Chondrocyte (in vitro differentiated cells): ENCODE measurements at regions not wholly inside any gene's neighbourhood (a gene's known extent, or its start where the extent isn't known, plus 50 kb on each side); places are given as distances from the start of the nearest gene placed in this dataset.

Experiments used
- DNase-seq: peaks from one replicate; pipeline ENCODE4 v3.0.0; 2021; ENCODE audit warnings: mixed read lengths, low spot score
- H3K27ac Mint-ChIP-seq: one replicate; pipeline ENCODE4 v1.8.0; 2021; ENCODE audit warnings: mild to moderate bottlenecking, moderate library complexity, mixed read lengths; ENCODE audit not compliant: unreplicated experiment
- H3K27me3 Mint-ChIP-seq: 2 replicates; pipeline ENCODE4 v1.8.0; 2021; ENCODE audit warnings: low read depth, mixed read lengths
- H3K36me3 Mint-ChIP-seq: 2 replicates; pipeline ENCODE4 v1.8.0; 2021; ENCODE audit warnings: low read depth, mixed read lengths
- H3K4me1 Mint-ChIP-seq: 2 replicates; pipeline ENCODE4 v1.8.0; 2021; ENCODE audit warnings: low read depth, mild to moderate bottlenecking, mixed read lengths
- H3K4me3 Mint-ChIP-seq: one replicate; pipeline ENCODE4 v1.8.0; 2021; ENCODE audit warnings: mild to moderate bottlenecking, moderate library complexity, mixed read lengths; ENCODE audit not compliant: unreplicated experiment
- H3K9me3 Mint-ChIP-seq: 2 replicates; pipeline ENCODE4 v1.8.0; 2021; ENCODE audit warnings: low read depth, mixed read lengths
- TF ChIP-seq, protein P1 (sequence below): fragments of 200-600 bp; sonication (generic); IDR thresholded peaks from 2 replicates; pipeline ENCODE4 v1.5.0; 2021; ENCODE audit warnings: antibody characterized with exemption, mild to moderate bottlenecking, moderate library complexity

DNA sequence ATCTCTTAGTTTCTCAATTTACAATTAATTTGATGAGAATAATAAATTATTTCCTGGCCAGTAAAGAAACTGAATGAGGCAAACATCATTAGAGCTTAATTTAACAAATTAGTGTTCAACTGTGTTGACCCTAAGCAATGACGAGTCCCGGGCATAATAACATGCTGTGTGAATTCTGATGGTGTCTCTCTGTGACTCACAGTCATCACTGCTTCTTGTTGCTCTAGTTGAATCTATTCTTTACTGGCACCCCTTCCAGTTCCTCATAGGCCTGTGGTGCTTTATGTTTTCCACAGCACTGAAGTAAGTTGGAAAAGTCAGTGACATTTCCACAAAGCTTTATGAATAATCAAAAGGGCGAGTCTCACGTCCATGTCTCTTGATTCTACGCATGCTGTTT is 57.7 kb upstream of the SLC7A11 start:
- H3K4me3 Mint-ChIP-seq = no peak overlapping the region
- H3K36me3 Mint-ChIP-seq = no peaks in the 10 kb centered on the region
- no peak for DNase-seq
- TF ChIP-seq, protein P1, sequence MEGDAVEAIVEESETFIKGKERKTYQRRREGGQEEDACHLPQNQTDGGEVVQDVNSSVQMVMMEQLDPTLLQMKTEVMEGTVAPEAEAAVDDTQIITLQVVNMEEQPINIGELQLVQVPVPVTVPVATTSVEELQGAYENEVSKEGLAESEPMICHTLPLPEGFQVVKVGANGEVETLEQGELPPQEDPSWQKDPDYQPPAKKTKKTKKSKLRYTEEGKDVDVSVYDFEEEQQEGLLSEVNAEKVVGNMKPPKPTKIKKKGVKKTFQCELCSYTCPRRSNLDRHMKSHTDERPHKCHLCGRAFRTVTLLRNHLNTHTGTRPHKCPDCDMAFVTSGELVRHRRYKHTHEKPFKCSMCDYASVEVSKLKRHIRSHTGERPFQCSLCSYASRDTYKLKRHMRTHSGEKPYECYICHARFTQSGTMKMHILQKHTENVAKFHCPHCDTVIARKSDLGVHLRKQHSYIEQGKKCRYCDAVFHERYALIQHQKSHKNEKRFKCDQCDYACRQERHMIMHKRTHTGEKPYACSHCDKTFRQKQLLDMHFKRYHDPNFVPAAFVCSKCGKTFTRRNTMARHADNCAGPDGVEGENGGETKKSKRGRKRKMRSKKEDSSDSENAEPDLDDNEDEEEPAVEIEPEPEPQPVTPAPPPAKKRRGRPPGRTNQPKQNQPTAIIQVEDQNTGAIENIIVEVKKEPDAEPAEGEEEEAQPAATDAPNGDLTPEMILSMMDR = no peak
- no peaks in the 10 kb centered on the region for H3K9me3 Mint-ChIP-seq
- no peaks in the 10 kb centered on the region for H3K27me3 Mint-ChIP-seq
- no peak overlapping the region for H3K27ac Mint-ChIP-seq
- H3K4me1 Mint-ChIP-seq = peaks cover 16% of the 10 kb centered on the region

GRCh38 chr4:138298866-138299265 is 56.7 kb upstream of the SLC7A11 start:
- H3K4me3 Mint-ChIP-seq = no peak overlapping the region
- TF ChIP-seq, protein P1 = no peak
- no peaks in the 10 kb centered on the region for H3K36me3 Mint-ChIP-seq
- H3K4me1 Mint-ChIP-seq = peaks cover 16% of the 10 kb centered on the region
- no peak overlapping the region for H3K27ac Mint-ChIP-seq
- no peak for DNase-seq
- H3K27me3 Mint-ChIP-seq = no peaks in the 10 kb centered on the region
- H3K9me3 Mint-ChIP-seq = no peaks in the 10 kb centered on the region

- no peaks in the 10 kb centered on the region for H3K27me3 Mint-ChIP-seq
- DNase-seq = no peak
- H3K27ac Mint-ChIP-seq = no peak overlapping the region
- H3K4me1 Mint-ChIP-seq = peaks cover 16% of the 10 kb centered on the region
- no peaks in the 10 kb centered on the region for H3K36me3 Mint-ChIP-seq
- TF ChIP-seq, protein P1 = no peak
- no peaks in the 10 kb centered on the region for H3K9me3 Mint-ChIP-seq
- H3K4me3 Mint-ChIP-seq = no peak overlapping the region
These were observed 56.3 kb upstream of the SLC7A11 start for GRCh38 chr4:138298431-138298830.

DNA sequence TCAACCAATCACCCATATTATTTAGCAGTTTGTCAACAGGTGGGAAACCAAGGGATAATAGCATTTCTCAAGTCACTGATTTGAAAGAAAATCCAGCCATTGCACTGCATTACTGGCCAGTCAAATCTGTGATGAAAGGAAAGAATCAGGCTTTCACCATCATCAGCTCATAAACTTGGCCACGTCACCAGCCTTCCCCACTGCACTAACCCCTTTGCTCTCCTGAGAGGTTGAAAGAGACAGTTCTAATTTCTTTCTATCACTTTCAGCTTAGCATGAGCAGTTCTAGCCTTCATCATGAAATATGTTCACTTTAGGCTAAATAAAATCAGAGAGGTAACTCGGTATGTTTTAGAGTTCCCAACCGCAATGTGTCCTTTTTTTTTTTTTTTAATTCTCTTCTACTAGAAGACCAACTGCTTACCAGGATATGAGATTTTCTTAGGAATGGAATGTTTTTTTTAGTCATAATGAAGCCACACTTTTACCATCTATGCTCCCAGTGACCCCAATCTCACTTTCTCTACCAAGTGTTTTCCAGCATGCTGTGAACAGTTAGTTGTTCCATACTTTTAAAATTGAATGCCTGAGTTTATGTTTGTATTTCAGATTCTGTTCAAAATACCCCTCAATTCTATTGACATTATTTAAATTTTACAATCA is 55.7 kb upstream of the SLC7A11 start:
- Mint-ChIP-seq H3K4me3 (no peak overlapping the region), H3K9me3 (no peaks in the 10 kb centered on the region), H3K4me1 (peaks cover 16% of the 10 kb centered on the region), H3K27ac (no peak overlapping the region), H3K27me3 (no peaks in the 10 kb centered on the region), H3K36me3 (no peaks in the 10 kb centered on the region)
- DNase-seq = no peak
- TF ChIP-seq, protein P1 = no peak

DNA sequence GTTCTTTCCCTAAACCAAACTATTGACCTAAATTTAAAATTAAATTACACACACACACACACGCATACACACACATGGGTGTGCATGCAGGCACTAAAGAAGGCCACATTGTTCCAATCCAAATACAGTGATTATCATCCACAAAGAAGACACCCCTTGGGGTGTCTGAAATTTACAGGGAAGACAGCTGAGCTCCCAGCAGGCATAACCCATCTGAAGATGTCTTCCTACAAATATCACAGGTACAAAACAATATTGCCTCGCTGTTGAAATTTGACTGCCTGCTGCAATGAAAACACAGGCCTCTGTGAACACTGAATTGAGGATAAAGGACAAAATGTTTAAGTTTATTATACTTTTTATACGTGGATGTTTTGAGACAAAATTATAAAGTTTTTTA is 50.2 kb upstream of the SLC7A11 start:
- Mint-ChIP-seq H3K27ac (no peak overlapping the region), H3K36me3 (no peaks in the 10 kb centered on the region), H3K9me3 (no peaks in the 10 kb centered on the region), H3K4me1 (no peaks in the 10 kb centered on the region), H3K4me3 (no peak overlapping the region), H3K27me3 (no peaks in the 10 kb centered on the region)
- DNase-seq = no peak
- TF ChIP-seq, protein P1 = no peak
